ENCODE measurements at regions not wholly inside any gene's neighbourhood (a gene's known extent, or its start where the extent isn't known, plus 50 kb on each side); places are given as distances from the start of the nearest gene placed in this dataset.
"Not testable (repeated sequence)": the region's sequence is repeated elsewhere in the genome, so short reads cannot be mapped to it uniquely, and the experiment has no call there.

GRCh38 chr2:87342175-87342574 lies 320.5 kb upstream of the PLGLB1 start:
- TF ChIP-seq, protein P1, sequence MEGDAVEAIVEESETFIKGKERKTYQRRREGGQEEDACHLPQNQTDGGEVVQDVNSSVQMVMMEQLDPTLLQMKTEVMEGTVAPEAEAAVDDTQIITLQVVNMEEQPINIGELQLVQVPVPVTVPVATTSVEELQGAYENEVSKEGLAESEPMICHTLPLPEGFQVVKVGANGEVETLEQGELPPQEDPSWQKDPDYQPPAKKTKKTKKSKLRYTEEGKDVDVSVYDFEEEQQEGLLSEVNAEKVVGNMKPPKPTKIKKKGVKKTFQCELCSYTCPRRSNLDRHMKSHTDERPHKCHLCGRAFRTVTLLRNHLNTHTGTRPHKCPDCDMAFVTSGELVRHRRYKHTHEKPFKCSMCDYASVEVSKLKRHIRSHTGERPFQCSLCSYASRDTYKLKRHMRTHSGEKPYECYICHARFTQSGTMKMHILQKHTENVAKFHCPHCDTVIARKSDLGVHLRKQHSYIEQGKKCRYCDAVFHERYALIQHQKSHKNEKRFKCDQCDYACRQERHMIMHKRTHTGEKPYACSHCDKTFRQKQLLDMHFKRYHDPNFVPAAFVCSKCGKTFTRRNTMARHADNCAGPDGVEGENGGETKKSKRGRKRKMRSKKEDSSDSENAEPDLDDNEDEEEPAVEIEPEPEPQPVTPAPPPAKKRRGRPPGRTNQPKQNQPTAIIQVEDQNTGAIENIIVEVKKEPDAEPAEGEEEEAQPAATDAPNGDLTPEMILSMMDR (IDR thresholded peaks at IDR 0.05; ENCODE audit: low read length), result not testable (repeated sequence)
- not testable (repeated sequence) for TF ChIP-seq EZH2 (optimal IDR thresholded peaks at IDR 0.05; ENCODE audit: low read depth, low read length); EZH2phosphoT487 (IDR thresholded peaks at IDR 0.05; ENCODE audit: low read length)

Data from MM.1S (cell line).